ENCODE measurements at regions not wholly inside any gene's neighbourhood (a gene's known extent, or its start where the extent isn't known, plus 50 kb on each side); places are given as distances from the start of the nearest gene placed in this dataset.

- ChIA-PET CTCF (no interaction called here), POLR2A (no interaction called here)
- Histone ChIP-seq H3K9me3 (ENCODE audit: control insufficient read depth, insufficient read depth, low read depth, low read length) (no peaks in the 10 kb centered on the region), H3K36me3 (ENCODE audit: control insufficient read depth, insufficient read depth, low read length) (no peaks in the 10 kb centered on the region), H3K27ac (ENCODE audit: low read length) (no peak overlapping the region), H3K27me3 (ENCODE audit: control insufficient read depth, insufficient read depth, low read length) (no peaks in the 10 kb centered on the region), H3K4me1 (ENCODE audit: control insufficient read depth, insufficient read depth, low read length) (no peaks in the 10 kb centered on the region), H3K4me3 (ENCODE audit: low read depth in 2 of 2, low read length in 2 of 2) (no peak overlapping the region)
- no TSS peak for BruUV-seq (replicated peaks)
- no peak for TF ChIP-seq POLR2AphosphoS5 (IDR thresholded peaks at IDR 0.05; ENCODE audit: low read depth, low read length)
- TF ChIP-seq TCF7L2 (IDR thresholded peaks at IDR 0.05; ENCODE audit: low read depth, low read length) = no peak
- no peak for TF ChIP-seq SIN3A (IDR thresholded peaks at IDR 0.05; ENCODE audit: borderline replicate concordance, insufficient read depth, low read depth, low read length)
- TF ChIP-seq, protein P1, sequence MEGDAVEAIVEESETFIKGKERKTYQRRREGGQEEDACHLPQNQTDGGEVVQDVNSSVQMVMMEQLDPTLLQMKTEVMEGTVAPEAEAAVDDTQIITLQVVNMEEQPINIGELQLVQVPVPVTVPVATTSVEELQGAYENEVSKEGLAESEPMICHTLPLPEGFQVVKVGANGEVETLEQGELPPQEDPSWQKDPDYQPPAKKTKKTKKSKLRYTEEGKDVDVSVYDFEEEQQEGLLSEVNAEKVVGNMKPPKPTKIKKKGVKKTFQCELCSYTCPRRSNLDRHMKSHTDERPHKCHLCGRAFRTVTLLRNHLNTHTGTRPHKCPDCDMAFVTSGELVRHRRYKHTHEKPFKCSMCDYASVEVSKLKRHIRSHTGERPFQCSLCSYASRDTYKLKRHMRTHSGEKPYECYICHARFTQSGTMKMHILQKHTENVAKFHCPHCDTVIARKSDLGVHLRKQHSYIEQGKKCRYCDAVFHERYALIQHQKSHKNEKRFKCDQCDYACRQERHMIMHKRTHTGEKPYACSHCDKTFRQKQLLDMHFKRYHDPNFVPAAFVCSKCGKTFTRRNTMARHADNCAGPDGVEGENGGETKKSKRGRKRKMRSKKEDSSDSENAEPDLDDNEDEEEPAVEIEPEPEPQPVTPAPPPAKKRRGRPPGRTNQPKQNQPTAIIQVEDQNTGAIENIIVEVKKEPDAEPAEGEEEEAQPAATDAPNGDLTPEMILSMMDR (IDR thresholded peaks at IDR 0.05) = no peak
- TF ChIP-seq, protein P2, sequence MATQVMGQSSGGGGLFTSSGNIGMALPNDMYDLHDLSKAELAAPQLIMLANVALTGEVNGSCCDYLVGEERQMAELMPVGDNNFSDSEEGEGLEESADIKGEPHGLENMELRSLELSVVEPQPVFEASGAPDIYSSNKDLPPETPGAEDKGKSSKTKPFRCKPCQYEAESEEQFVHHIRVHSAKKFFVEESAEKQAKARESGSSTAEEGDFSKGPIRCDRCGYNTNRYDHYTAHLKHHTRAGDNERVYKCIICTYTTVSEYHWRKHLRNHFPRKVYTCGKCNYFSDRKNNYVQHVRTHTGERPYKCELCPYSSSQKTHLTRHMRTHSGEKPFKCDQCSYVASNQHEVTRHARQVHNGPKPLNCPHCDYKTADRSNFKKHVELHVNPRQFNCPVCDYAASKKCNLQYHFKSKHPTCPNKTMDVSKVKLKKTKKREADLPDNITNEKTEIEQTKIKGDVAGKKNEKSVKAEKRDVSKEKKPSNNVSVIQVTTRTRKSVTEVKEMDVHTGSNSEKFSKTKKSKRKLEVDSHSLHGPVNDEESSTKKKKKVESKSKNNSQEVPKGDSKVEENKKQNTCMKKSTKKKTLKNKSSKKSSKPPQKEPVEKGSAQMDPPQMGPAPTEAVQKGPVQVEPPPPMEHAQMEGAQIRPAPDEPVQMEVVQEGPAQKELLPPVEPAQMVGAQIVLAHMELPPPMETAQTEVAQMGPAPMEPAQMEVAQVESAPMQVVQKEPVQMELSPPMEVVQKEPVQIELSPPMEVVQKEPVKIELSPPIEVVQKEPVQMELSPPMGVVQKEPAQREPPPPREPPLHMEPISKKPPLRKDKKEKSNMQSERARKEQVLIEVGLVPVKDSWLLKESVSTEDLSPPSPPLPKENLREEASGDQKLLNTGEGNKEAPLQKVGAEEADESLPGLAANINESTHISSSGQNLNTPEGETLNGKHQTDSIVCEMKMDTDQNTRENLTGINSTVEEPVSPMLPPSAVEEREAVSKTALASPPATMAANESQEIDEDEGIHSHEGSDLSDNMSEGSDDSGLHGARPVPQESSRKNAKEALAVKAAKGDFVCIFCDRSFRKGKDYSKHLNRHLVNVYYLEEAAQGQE (IDR thresholded peaks at IDR 0.05; ENCODE audit: insufficient read depth in 1 of 2, low read depth in 2 of 2, low read length in 1 of 2) = no peak
- DNase-seq (ENCODE audit: low read depth, low spot score) (no peak), ATAC-seq (no peak)
- intact Hi-C loops (cut with micrococcal nuclease; ENCODE audit: unreplicated experiment) (no loop called here), in situ Hi-C loops (cut with HindIII; ENCODE audit: low pct_unique_long_range_greater_than_20kb, low sequenced_read_pairs) (no loop called here)
Measured at GRCh38 chr3:62961874-62962556, 86.8 kb upstream of the CADPS start.

DNA sequence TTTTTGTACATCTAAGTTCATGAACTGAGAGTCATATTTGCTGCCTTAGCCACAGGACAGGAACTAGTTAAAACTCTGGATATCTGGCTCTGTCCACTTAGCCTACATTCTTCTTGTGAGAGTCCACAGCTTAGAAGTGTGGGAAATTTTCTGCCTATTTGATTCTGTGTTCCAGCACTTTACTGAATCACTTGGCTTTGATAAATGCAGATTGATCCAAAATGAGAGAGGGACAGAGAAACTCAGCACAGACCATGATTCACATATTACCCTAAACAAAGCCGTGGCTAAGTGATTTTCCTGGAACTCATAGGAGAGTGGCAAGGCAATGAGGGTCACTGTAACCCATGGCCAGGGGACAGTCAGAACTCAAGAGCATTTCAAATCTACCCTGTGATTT is 87.5 kb upstream of the CADPS start:
- H3K9me3 ChIP-seq (ENCODE audit: control insufficient read depth, insufficient read depth, low read depth, low read length) = no peaks in the 10 kb centered on the region
- CTCF ChIA-PET = no interaction called here
- H3K4me1 ChIP-seq (ENCODE audit: control insufficient read depth, insufficient read depth, low read length) = no peaks in the 10 kb centered on the region
- ATAC-seq = no peak
- no peak for DNase-seq (ENCODE audit: low read depth, low spot score)
- POLR2A ChIA-PET = no interaction called here
- no peak overlapping the region for H3K4me3 ChIP-seq (ENCODE audit: low read depth in 2 of 2, low read length in 2 of 2)
- H3K36me3 ChIP-seq (ENCODE audit: control insufficient read depth, insufficient read depth, low read length) = no peaks in the 10 kb centered on the region
- intact Hi-C loops (cut with micrococcal nuclease; ENCODE audit: unreplicated experiment) = no loop called here
- no peaks in the 10 kb centered on the region for H3K27me3 ChIP-seq (ENCODE audit: control insufficient read depth, insufficient read depth, low read length)
- in situ Hi-C loops (cut with HindIII; ENCODE audit: low pct_unique_long_range_greater_than_20kb, low sequenced_read_pairs) = no loop called here
- no TSS peak for BruUV-seq (replicated peaks)
- no peak overlapping the region for H3K27ac ChIP-seq (ENCODE audit: low read length)
- TF ChIP-seq, protein P1 (IDR thresholded peaks at IDR 0.05) = no peak
- TF ChIP-seq SIN3A (IDR thresholded peaks at IDR 0.05; ENCODE audit: borderline replicate concordance, insufficient read depth, low read depth, low read length) (no peak), POLR2AphosphoS5 (IDR thresholded peaks at IDR 0.05; ENCODE audit: low read depth, low read length) (no peak), TCF7L2 (IDR thresholded peaks at IDR 0.05; ENCODE audit: low read depth, low read length) (no peak)
- TF ChIP-seq, protein P2 (IDR thresholded peaks at IDR 0.05; ENCODE audit: insufficient read depth in 1 of 2, low read depth in 2 of 2, low read length in 1 of 2) = no peak

All from Panc1 (cell line).